Effector memory CD8-positive, alpha-beta T cell (primary cell): ENCODE measurements at regions not wholly inside any gene's neighbourhood (a gene's known extent, or its start where the extent isn't known, plus 50 kb on each side); places are given as distances from the start of the nearest gene placed in this dataset.

Source experiments
- ATAC-seq: fragments of 150-1000 bp; cut with Tn5 transposase; replicated peaks from 2 replicates; pipeline ENCODE4 v1.10.0; 2021; ENCODE audit warnings: mild to moderate bottlenecking, moderate library complexity
- DNase-seq, 3 experiments: peaks; one replicate each; pipeline ENCODE4 v3.0.0; 2021
- H3K27ac Mint-ChIP-seq, 2 donors: one replicate each; pipeline ENCODE4 v1.8.0; 2022; ENCODE audit warnings: mild to moderate bottlenecking in 2 of 2, mixed read lengths in 2 of 2, moderate library complexity in 2 of 2
- H3K27me3 Mint-ChIP-seq, 2 donors: one replicate each; pipeline ENCODE4 v1.8.0; 2022; ENCODE audit warnings: mixed read lengths in 2 of 2
- H3K36me3 Mint-ChIP-seq: one replicate; pipeline ENCODE4 v1.8.0; 2022; ENCODE audit warnings: mild to moderate bottlenecking, moderate library complexity, mixed read lengths; ENCODE audit not compliant: insufficient read depth
- H3K4me1 Mint-ChIP-seq, 2 donors: one replicate each; pipeline ENCODE4 v1.8.0; 2022; ENCODE audit warnings: low read depth in 2 of 2, mixed read lengths in 2 of 2
- H3K4me3 Mint-ChIP-seq, 2 donors: one replicate each; pipeline ENCODE4 v1.8.0; 2022; ENCODE audit warnings: mild to moderate bottlenecking in 2 of 2, mixed read lengths in 2 of 2, moderate library complexity in 2 of 2
- H3K9me3 Mint-ChIP-seq, 2 donors: one replicate each; pipeline ENCODE4 v1.8.0; 2022; ENCODE audit warnings: mixed read lengths in 2 of 2

DNA sequence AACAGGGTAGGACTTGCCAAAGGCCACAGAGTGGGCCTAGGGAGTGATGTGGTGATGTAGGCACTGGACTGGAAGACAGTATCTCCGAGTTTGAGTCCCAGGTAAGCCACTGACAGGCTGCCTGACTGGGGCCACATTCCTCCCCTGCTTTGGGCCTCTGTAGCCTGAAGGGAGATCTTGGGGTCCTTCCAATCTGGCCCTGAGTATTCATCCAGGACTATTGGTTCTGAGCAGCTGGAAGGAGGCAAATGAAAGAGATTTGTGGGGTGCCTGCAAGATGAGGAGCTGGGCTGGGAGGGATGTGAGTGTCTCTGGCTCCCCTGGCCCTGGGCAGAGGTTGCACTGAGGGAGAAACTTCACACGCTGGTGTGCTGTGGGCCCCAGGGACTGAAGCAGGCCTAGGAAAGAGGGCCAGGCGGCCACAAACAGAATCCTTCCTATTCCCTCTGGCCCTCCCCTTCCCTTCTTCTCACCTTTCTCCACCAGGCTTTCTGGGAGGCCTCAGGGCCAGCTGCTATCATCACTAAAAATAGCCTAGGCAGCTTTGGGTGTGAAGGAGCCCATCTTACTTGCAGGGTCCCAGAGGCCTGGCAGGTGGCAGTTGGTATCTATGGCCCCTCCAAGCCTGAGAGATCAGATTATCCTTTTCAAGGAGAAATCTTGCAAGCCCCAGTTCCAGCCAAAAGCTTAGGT is 70.1 kb downstream of the PJA1 start:
- no peak for ATAC-seq
- Mint-ChIP-seq H3K27ac (no peak overlapping the region), H3K36me3 (no peaks in the 10 kb centered on the region), H3K4me1 (no peaks in the 10 kb centered on the region), H3K4me3 (no peak overlapping the region), H3K9me3 (no peaks in the 10 kb centered on the region), H3K27me3 (no peaks in the 10 kb centered on the region)
- DNase-seq: no peak

DNA sequence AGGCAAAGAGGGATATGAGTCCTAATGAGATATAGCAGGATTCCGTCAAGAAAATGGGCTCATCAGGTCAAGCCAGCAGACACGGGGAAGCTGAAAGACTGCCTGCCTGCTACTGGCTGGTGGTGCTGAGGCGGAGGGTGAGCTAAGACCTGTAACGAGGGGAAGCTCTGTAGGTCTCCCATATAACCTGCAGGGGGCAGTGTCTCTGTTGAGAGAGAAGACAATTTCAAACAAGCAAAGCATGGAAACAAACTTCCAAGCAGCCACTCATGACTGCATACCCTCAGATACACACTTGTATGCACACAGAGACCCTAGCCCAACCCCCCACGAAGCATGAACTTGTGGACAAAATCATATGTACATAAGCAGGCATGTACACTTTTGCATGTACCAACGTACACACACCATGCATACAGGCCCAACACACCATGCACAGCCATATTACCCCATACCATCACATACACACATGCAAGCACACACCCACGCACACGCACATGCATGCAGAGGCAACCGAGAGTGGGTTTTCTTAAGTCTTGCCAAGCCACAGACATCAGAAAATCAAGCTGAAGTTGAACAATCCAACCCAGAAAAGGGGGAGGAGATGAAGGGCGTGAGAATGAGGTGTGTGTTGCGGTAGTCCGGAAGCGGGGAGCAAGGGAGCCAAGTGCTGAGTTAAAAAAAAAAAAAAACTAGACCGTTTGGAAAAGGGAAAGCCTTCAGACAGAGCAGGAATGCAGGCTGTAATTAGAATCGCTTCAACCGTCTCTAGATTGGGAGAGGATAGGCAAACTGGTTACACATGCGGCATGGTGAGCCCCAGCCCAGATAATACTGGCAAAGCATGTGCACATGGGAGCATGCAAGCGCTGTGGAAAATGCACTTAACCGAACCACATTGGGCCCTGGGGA is 71.0 kb downstream of the PJA1 start:
- Mint-ChIP-seq H3K4me1 (no peaks in the 10 kb centered on the region), H3K9me3 (no peaks in the 10 kb centered on the region), H3K27ac (no peak overlapping the region), H3K4me3 (no peak overlapping the region), H3K27me3 (no peaks in the 10 kb centered on the region), H3K36me3 (no peaks in the 10 kb centered on the region)
- DNase-seq (peak; percentile 6 to 19 (median 18)), ATAC-seq (peak; percentile 31)

GRCh38 chrX:69090022-69090421 is 75.2 kb downstream of the PJA1 start:
- no peaks in the 10 kb centered on the region for H3K9me3 Mint-ChIP-seq
- H3K27ac Mint-ChIP-seq: no peak overlapping the region

DNA sequence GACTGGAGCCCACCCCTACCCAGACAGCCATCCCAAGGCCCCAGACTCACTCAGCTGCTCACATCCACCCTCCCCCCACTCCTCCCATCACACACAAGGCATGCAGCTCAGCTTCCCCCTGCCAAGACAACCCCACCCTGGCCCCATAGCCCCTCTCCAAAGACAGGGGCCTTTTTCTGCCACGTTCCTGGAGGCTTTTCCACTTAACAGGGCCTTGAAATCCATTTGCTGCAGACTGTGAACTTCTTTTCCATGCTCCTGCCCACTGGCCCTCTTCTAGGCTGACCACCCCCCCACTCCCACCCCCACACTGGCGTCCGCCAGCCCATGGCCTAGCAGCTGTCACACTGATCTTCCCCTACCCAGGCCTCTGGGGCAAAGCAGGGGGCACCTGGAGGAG is 76.0 kb downstream of the PJA1 start:
- H3K27me3 Mint-ChIP-seq: no peaks in the 10 kb centered on the region
- H3K27ac Mint-ChIP-seq: no peak overlapping the region

More at GRCh38 chrX:69090022-69090421, 75.2 kb downstream of the PJA1 start:
- H3K36me3 Mint-ChIP-seq: no peaks in the 10 kb centered on the region
- H3K27me3 Mint-ChIP-seq: no peaks in the 10 kb centered on the region
- no peak overlapping the region for H3K4me3 Mint-ChIP-seq
- DNase-seq (no peak), ATAC-seq (no peak)
- H3K4me1 Mint-ChIP-seq: no peaks in the 10 kb centered on the region

GRCh38 chrX:69088171-69088938 is 76.9 kb downstream of the PJA1 start:
- Mint-ChIP-seq H3K9me3 (no peaks in the 10 kb centered on the region), H3K4me1 (no peaks in the 10 kb centered on the region), H3K4me3 (no peak overlapping the region), H3K36me3 (no peaks in the 10 kb centered on the region), H3K27ac (no peak overlapping the region), H3K27me3 (no peaks in the 10 kb centered on the region)
- ATAC-seq: no peak
- DNase-seq: no peak

More for the DNA sequence above, 76.0 kb downstream of the PJA1 start:
- no peaks in the 10 kb centered on the region for H3K36me3 Mint-ChIP-seq
- H3K4me3 Mint-ChIP-seq: no peak overlapping the region
- no peak for ATAC-seq
- H3K4me1 Mint-ChIP-seq: no peaks in the 10 kb centered on the region
- no peaks in the 10 kb centered on the region for H3K9me3 Mint-ChIP-seq
- DNase-seq: no peak

- no peak for ATAC-seq
These were observed 79.4 kb downstream of the PJA1 start for GRCh38 chrX:69085826-69086225.

DNA sequence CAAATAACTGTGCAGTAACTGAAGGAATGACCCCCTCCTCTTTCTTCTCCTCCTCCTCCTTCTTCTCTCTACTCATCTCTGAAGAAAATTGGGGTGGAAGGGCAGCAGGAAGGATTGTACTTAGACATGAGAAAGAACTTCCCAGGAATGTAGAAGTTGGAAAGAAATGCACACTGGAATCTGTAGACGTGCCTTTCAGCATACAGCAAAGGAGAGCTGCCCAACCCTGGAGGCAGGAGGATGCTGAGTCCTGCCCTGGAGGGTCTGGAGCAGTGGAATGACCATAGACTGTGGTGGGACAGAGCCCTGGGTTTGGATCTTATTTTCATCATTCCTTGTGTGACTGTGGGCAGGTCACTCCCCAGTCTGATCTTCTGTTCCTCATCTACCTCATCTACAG is 80.1 kb downstream of the PJA1 start:
- no peak for ATAC-seq
- no peak for DNase-seq
- no peak overlapping the region for H3K4me3 Mint-ChIP-seq
- H3K27me3 Mint-ChIP-seq: no peaks in the 10 kb centered on the region
- H3K27ac Mint-ChIP-seq: no peak overlapping the region
- no peaks in the 10 kb centered on the region for H3K4me1 Mint-ChIP-seq
- H3K9me3 Mint-ChIP-seq: no peaks in the 10 kb centered on the region
- H3K36me3 Mint-ChIP-seq: no peaks in the 10 kb centered on the region

More at GRCh38 chrX:69085826-69086225, 79.4 kb downstream of the PJA1 start:
- Mint-ChIP-seq H3K27ac (no peak overlapping the region), H3K27me3 (no peaks in the 10 kb centered on the region), H3K4me1 (no peaks in the 10 kb centered on the region), H3K9me3 (no peaks in the 10 kb centered on the region), H3K4me3 (no peak overlapping the region), H3K36me3 (no peaks in the 10 kb centered on the region)
- no peak for DNase-seq

DNA sequence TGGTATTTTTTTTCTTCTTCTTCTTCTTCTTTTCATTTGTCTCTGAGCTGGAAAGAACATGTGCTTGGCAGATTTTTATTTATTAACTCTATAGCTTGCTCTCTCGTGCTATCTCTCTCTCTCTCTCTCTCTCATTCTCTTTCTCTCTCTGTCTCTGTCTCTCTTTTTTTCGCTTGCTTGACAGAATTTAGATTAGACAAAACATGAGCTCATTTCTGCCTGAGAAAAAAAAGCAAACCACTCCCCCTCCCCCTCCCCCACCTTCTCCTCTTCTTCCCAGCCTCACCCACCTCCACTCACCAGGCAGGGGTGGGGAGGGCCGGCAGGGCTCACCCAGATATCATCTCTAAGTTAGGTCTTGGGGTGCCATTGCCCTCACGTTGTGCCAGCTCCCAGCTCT is 81.5 kb downstream of the PJA1 start:
- no peak overlapping the region for H3K4me3 Mint-ChIP-seq

GRCh38 chrX:69083361-69083760 is 81.9 kb downstream of the PJA1 start:
- no peaks in the 10 kb centered on the region for H3K4me1 Mint-ChIP-seq
- no peaks in the 10 kb centered on the region for H3K36me3 Mint-ChIP-seq
- H3K27me3 Mint-ChIP-seq: no peaks in the 10 kb centered on the region
- DNase-seq (no peak), ATAC-seq (no peak)
- no peaks in the 10 kb centered on the region for H3K9me3 Mint-ChIP-seq
- H3K4me3 Mint-ChIP-seq: no peak overlapping the region
- H3K27ac Mint-ChIP-seq: peak overlapping the region in 1 of 2 donors; percentile 70

More for the DNA sequence above, 81.5 kb downstream of the PJA1 start:
- Mint-ChIP-seq H3K27me3 (no peaks in the 10 kb centered on the region), H3K27ac (peak overlapping the region in 1 of 2 donors; percentile 70), H3K9me3 (no peaks in the 10 kb centered on the region), H3K4me1 (no peaks in the 10 kb centered on the region), H3K36me3 (no peaks in the 10 kb centered on the region)
- DNase-seq (no peak), ATAC-seq (no peak)

DNA sequence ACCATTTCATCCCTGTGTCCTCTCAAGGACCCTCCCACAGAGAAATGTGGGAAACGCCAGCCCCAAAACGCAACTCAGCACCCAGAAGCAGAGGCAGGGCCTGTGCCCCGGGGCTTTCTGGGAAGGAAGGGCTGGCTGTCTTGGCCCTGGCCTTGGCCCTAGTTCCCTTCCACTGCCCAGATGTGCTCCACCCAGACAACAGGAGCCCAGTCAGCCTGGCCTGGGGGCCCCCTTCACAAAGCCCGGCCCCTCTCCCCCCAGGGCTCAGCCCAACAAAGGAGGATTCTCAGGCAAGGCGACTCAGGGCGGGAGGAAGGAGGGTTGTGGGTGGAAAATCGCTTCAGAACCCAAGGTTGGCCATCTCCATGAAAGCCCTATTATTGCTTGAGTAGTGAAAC is 82.5 kb downstream of the PJA1 start:
- Mint-ChIP-seq H3K4me3 (no peak overlapping the region), H3K27ac (no peak overlapping the region), H3K27me3 (no peaks in the 10 kb centered on the region), H3K36me3 (no peaks in the 10 kb centered on the region), H3K4me1 (no peaks in the 10 kb centered on the region), H3K9me3 (no peaks in the 10 kb centered on the region)
- ATAC-seq (no peak), DNase-seq (no peak)

DNA sequence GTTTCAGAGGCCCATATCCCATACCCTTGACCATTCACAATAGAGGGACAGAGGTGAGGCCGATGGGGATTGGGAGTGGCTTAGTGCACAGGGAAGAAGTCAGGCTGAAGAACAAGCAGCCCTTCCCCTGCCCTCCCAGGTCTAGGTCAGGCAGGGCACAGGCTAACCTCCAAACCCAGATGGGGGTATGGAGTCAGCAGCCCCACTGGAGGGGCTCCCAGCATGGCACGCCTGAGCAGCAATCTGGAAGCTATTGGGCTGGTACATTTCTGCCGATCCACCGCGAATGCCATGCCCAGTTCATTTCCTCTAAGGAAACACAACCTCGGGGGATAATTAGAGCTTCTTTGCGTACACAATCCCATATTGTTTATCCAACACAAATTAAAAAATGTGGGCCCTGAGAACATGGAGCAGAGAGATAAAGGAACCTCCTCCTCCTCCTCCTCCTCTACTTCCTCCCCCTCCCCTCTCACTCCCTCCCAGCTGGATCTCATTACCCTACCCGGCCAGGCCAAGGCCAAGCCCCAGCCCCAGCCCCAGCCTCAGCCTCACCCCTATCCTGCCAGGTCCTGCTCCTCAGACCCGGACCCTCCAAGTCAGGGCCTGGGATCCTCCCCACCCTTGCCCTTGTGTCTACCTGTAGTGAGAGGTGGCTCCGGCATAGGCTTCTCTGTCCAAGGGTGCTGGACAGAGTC is 83.0 kb downstream of the PJA1 start:
- DNase-seq: no peak
- H3K4me3 Mint-ChIP-seq: no peak overlapping the region
- no peaks in the 10 kb centered on the region for H3K36me3 Mint-ChIP-seq
- ATAC-seq: no peak
- no peak overlapping the region for H3K27ac Mint-ChIP-seq
- H3K9me3 Mint-ChIP-seq: no peaks in the 10 kb centered on the region
- no peaks in the 10 kb centered on the region for H3K27me3 Mint-ChIP-seq
- no peaks in the 10 kb centered on the region for H3K4me1 Mint-ChIP-seq

GRCh38 chrX:69080855-69081465 is 84.3 kb downstream of the PJA1 start:
- H3K4me1 Mint-ChIP-seq: no peaks in the 10 kb centered on the region
- no peaks in the 10 kb centered on the region for H3K36me3 Mint-ChIP-seq
- no peak overlapping the region for H3K4me3 Mint-ChIP-seq

DNA sequence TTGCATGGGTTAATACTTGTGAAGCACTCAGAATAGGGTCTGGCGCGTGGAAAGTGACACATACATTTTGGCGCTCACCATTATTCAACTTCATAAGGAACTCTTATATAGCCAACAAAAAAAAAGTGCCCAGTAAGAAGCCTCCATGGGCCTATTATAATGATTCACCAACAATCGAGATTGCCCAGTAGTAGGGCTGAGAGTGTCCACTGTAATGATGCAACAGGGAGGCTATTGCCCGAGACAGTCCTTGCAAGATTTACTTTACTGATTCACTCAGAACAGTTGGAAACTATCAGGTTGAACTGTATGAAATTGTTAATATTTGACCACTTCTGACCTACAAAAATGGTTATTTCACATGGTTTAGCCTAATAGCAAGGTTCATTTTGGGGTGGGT is 86.0 kb downstream of the PJA1 start:
- Mint-ChIP-seq H3K4me3 (no peak overlapping the region), H3K27me3 (no peaks in the 10 kb centered on the region), H3K9me3 (no peaks in the 10 kb centered on the region), H3K4me1 (no peaks in the 10 kb centered on the region), H3K36me3 (no peaks in the 10 kb centered on the region), H3K27ac (no peak overlapping the region)
- DNase-seq: no peak
- no peak for ATAC-seq

More at GRCh38 chrX:69080855-69081465, 84.3 kb downstream of the PJA1 start:
- ATAC-seq (no peak), DNase-seq (no peak)
- H3K27ac Mint-ChIP-seq: no peak overlapping the region
- H3K9me3 Mint-ChIP-seq: no peaks in the 10 kb centered on the region
- no peaks in the 10 kb centered on the region for H3K27me3 Mint-ChIP-seq
